Neuronal stem cell (in vitro differentiated cells): ENCODE measurements at regions not wholly inside any gene's neighbourhood (a gene's known extent, or its start where the extent isn't known, plus 50 kb on each side); places are given as distances from the start of the nearest gene placed in this dataset.

Experiments
- DNase-seq: peaks from one replicate; pipeline ENCODE4 v3.0.0-alpha.2; 2013; ENCODE audit warnings: low spot score
- H2AFZ ChIP-seq: one replicate; pipeline ENCODE4 v1.6.1; 2013; ENCODE audit warnings: mild to moderate bottlenecking, low read length, inconsistent platforms
- H2AK5ac ChIP-seq: 2 replicates; pipeline ENCODE4 v1.6.1; 2013; ENCODE audit warnings: low read depth, mild to moderate bottlenecking, inconsistent platforms, low read length, moderate library complexity, mixed read lengths
- H2BK120ac ChIP-seq: 2 replicates; pipeline ENCODE4 v1.6.1; 2013; ENCODE audit warnings: low read depth, mild to moderate bottlenecking, inconsistent platforms, low read length, moderate library complexity, mixed read lengths
- H2BK12ac ChIP-seq: one replicate; pipeline ENCODE4 v1.6.1; 2013; ENCODE audit warnings: low read length, inconsistent platforms
- H2BK15ac ChIP-seq: 2 replicates; pipeline ENCODE4 v1.6.1; 2013; ENCODE audit warnings: mild to moderate bottlenecking, low read length, inconsistent platforms, mixed read lengths
- H2BK5ac ChIP-seq: one replicate; pipeline ENCODE4 v1.6.1; 2013; ENCODE audit warnings: inconsistent platforms, mild to moderate bottlenecking, low read length, moderate library complexity
- H3K14ac ChIP-seq: one replicate; pipeline ENCODE4 v1.6.1; 2013; ENCODE audit warnings: low read length, inconsistent platforms
- H3K18ac ChIP-seq: 2 replicates; pipeline ENCODE4 v1.6.1; 2013; ENCODE audit warnings: low read length, inconsistent platforms
- H3K23ac ChIP-seq: 2 replicates; pipeline ENCODE4 v1.6.1; 2013; ENCODE audit warnings: low read depth, mild to moderate bottlenecking, mixed read lengths, low read length, inconsistent platforms; ENCODE audit not compliant: poor library complexity
- H3K27ac ChIP-seq: replicated peaks from 3 replicates; pipeline ENCODE4 v1.5.1; 2013; ENCODE audit warnings: low read length, inconsistent platforms
- H3K27me3 ChIP-seq, 3 experiments: 2 replicates each; pipeline ENCODE4 v1.6.1; 2013; ENCODE audit warnings: low read length in 3 of 3, mild to moderate bottlenecking in 2 of 3, inconsistent platforms in 1 of 3, low read depth in 1 of 3, mixed read lengths in 1 of 3, moderate library complexity in 1 of 3; ENCODE audit not compliant: control insufficient read depth in 3 of 3, insufficient read depth in 3 of 3
- H3K36me3 ChIP-seq, 2 donors: replicated peaks in 1 of 2; 2 replicates each; pipeline ENCODE4 v1.6.1; 2013; ENCODE audit warnings: low read length in 2 of 2; ENCODE audit not compliant: control insufficient read depth in 2 of 2, insufficient read depth in 2 of 2
- H3K4ac ChIP-seq: 2 replicates; pipeline ENCODE4 v1.6.1; 2013; ENCODE audit warnings: inconsistent platforms, mild to moderate bottlenecking, low read length, moderate library complexity
- H3K4me1 ChIP-seq, 2 donors: 1 replicate in 1 of 2; 2 replicates in 1 of 2; pipeline ENCODE4 v1.6.1; 2013; ENCODE audit warnings: low read length in 2 of 2, low read depth in 1 of 2; ENCODE audit not compliant: control insufficient read depth in 2 of 2, insufficient read depth in 1 of 2
- H3K4me2 ChIP-seq: one replicate; pipeline ENCODE4 v1.6.1; 2013; ENCODE audit warnings: mild to moderate bottlenecking, low read length, inconsistent platforms; ENCODE audit not compliant: insufficient read depth, poor library complexity, severe bottlenecking
- H3K4me3 ChIP-seq, 2 donors: 2 replicates each; pipeline ENCODE4 v1.5.1; 2013; ENCODE audit warnings: low read length in 2 of 2, mild to moderate bottlenecking in 2 of 2, inconsistent platforms in 1 of 2, moderate library complexity in 1 of 2
- H3K79me1 ChIP-seq: one replicate; pipeline ENCODE4 v1.6.1; 2013; ENCODE audit warnings: low read depth, mild to moderate bottlenecking, inconsistent platforms, low read length, moderate library complexity
- H3K9ac ChIP-seq: one replicate; pipeline ENCODE4 v1.6.1; 2013; ENCODE audit warnings: mild to moderate bottlenecking, low read depth, low read length, inconsistent platforms; ENCODE audit not compliant: poor library complexity
- H3K9me3 ChIP-seq, 2 donors: replicated peaks in 1 of 2; 2 replicates each; pipeline versions ENCODE3 to v1.6.1; 2013; ENCODE audit warnings: low read length in 2 of 2, mild to moderate bottlenecking in 2 of 2, inconsistent platforms in 1 of 2, low read depth in 1 of 2, mixed read lengths in 1 of 2, moderate library complexity in 1 of 2; ENCODE audit not compliant: control insufficient read depth in 2 of 2, insufficient read depth in 1 of 2
- H4K8ac ChIP-seq: one replicate; pipeline ENCODE4 v1.6.1; 2013; ENCODE audit warnings: low read depth, mild to moderate bottlenecking, inconsistent platforms, low read length, moderate library complexity
- H4K91ac ChIP-seq: one replicate; pipeline ENCODE4 v1.6.1; 2013; ENCODE audit warnings: low read length, low read depth, mild to moderate bottlenecking, inconsistent platforms; ENCODE audit not compliant: poor library complexity
- WGBS, 2 donors: extraction: QIAGEN DNeasy Blood & Tissue Kit; methylation state at CpG; one replicate each; pipeline ENCODE4 v1.1.7; 2013; ENCODE audit warnings: missing lambda C conversion rate in 2 of 2, mixed read lengths in 1 of 2; ENCODE audit not compliant: insufficient read length in 2 of 2, insufficient replicate concordance in 1 of 2; ENCODE audit errors: extremely low coverage in 2 of 2; 5-methylcytosine and 5-hydroxymethylcytosine counted together

DNA sequence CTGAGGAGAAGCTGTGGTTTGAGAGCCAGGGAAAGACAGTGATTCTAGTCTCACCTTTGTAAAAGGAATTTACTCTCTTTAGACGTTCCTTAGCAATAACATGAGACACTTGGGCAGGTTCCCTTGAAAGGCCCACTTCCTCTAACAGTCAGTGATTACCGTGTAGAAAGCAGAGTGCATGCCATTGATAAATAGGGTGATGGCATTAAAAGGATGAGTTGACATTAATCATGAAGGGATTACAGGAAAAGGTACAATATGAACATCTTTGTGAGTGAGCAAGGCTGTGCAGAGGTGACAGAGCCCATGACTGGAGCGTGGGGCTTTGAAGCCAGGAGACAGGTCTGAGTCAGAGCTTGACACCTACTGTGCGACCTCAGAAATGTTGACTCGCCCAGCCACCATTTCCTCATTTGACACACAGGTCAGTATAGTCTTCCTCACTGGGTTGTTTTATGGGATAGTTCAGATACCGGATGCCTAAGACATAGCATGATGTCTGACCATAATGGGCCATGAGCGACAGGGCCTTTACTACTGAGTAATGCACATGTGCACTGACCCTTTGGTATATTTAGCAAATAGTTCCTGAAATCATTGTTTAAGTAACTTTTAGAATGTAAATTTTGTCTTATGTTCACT lies 341.7 kb upstream of the MTNR1B start:
- Histone ChIP-seq H3K4me2 (no peak overlapping the region), H3K27ac (no peak overlapping the region), H2AK5ac (no peak overlapping the region), H3K36me3 (peaks cover 0 to 19% of the 10 kb centered on the region in 2 donors), H3K9ac (no peak overlapping the region), H2BK120ac (no peak overlapping the region), H2BK5ac (no peak overlapping the region), H3K18ac (no peak overlapping the region), H2BK15ac (no peak overlapping the region), H4K8ac (no peak overlapping the region), H2BK12ac (no peak overlapping the region), H3K23ac (no peak overlapping the region), H3K79me1 (no peaks in the 10 kb centered on the region), H3K9me3 (no peaks in the 10 kb centered on the region), H3K4ac (no peak overlapping the region), H3K4me3 (no peak overlapping the region), H2AFZ (no peak overlapping the region), H3K4me1 (peaks cover 10 to 36% of the 10 kb centered on the region in 2 donors), H3K14ac (no peak overlapping the region), H3K27me3 (no peaks in the 10 kb centered on the region), H4K91ac (no peak overlapping the region)
- DNase-seq: no peak
- no CpG with 5 or more reads among the region's 7 CpGs for WGBS, 2 donors

- no peak overlapping the region for H3K4me2 ChIP-seq
- peaks cover 0 to 23% of the 10 kb centered on the region in 2 donors for H3K36me3 ChIP-seq
- no peak overlapping the region for H3K18ac ChIP-seq
- no peak overlapping the region for H2BK120ac ChIP-seq
- H3K9ac ChIP-seq: no peak overlapping the region
- no peaks in the 10 kb centered on the region for H3K79me1 ChIP-seq
- H3K9me3 ChIP-seq: no peaks in the 10 kb centered on the region
- no peak overlapping the region for H2AK5ac ChIP-seq
- DNase-seq: no peak
- peaks cover 11 to 36% of the 10 kb centered on the region in 2 donors for H3K4me1 ChIP-seq
- no peak overlapping the region for H2BK5ac ChIP-seq
- H2BK12ac ChIP-seq: no peak overlapping the region
- no peak overlapping the region for H3K4me3 ChIP-seq
- no peak overlapping the region for H4K8ac ChIP-seq
- no peak overlapping the region for H2AFZ ChIP-seq
- H3K14ac ChIP-seq: no peak overlapping the region
- H4K91ac ChIP-seq: no peak overlapping the region
- no peak overlapping the region for H3K23ac ChIP-seq
- H3K4ac ChIP-seq: no peak overlapping the region
- no CpG with 5 or more reads among the region's 4 CpGs for WGBS, 2 donors
- H3K27ac ChIP-seq: no peak overlapping the region
- no peaks in the 10 kb centered on the region for H3K27me3 ChIP-seq
- H2BK15ac ChIP-seq: no peak overlapping the region
Observed at GRCh38 chr11:92628401-92629292, 340.8 kb upstream of the MTNR1B start.

- H3K9me3 ChIP-seq: no peaks in the 10 kb centered on the region
- WGBS, 2 donors: no CpG with 5 or more reads among the region's 3 CpGs
- H3K4me3 ChIP-seq: no peak overlapping the region
- no peak overlapping the region for H2AFZ ChIP-seq
- no peak overlapping the region for H3K18ac ChIP-seq
- no peak overlapping the region for H4K91ac ChIP-seq
- H3K27ac ChIP-seq: no peak overlapping the region
- H3K9ac ChIP-seq: no peak overlapping the region
- no peak overlapping the region for H4K8ac ChIP-seq
- H2AK5ac ChIP-seq: no peak overlapping the region
- no peak overlapping the region for H3K4ac ChIP-seq
- H3K4me2 ChIP-seq: no peak overlapping the region
- H2BK5ac ChIP-seq: no peak overlapping the region
- no peak overlapping the region for H3K14ac ChIP-seq
- no peak for DNase-seq
- peaks cover 15 to 38% of the 10 kb centered on the region in 2 donors for H3K4me1 ChIP-seq
- no peak overlapping the region for H2BK12ac ChIP-seq
- peaks cover 0 to 24% of the 10 kb centered on the region in 2 donors for H3K36me3 ChIP-seq
- no peaks in the 10 kb centered on the region for H3K27me3 ChIP-seq
- H2BK15ac ChIP-seq: no peak overlapping the region
- no peak overlapping the region for H3K23ac ChIP-seq
- no peaks in the 10 kb centered on the region for H3K79me1 ChIP-seq
- H2BK120ac ChIP-seq: no peak overlapping the region
Observed at GRCh38 chr11:92632495-92632894, 337.0 kb upstream of the MTNR1B start.

- Histone ChIP-seq H3K9ac (no peak overlapping the region), H3K23ac (no peak overlapping the region), H3K36me3 (peaks cover 0 to 24% of the 10 kb centered on the region in 2 donors), H2BK12ac (no peak overlapping the region), H4K91ac (no peak overlapping the region), H3K4me2 (no peak overlapping the region), H3K4me1 (peaks cover 9 to 33% of the 10 kb centered on the region in 2 donors), H2BK120ac (no peak overlapping the region), H2AK5ac (no peak overlapping the region), H3K9me3 (no peaks in the 10 kb centered on the region), H2BK15ac (no peak overlapping the region), H4K8ac (no peak overlapping the region), H3K27me3 (no peaks in the 10 kb centered on the region), H3K4ac (no peak overlapping the region), H3K18ac (no peak overlapping the region), H3K27ac (no peak overlapping the region), H2BK5ac (no peak overlapping the region), H3K4me3 (no peak overlapping the region), H3K79me1 (no peaks in the 10 kb centered on the region), H3K14ac (no peak overlapping the region), H2AFZ (no peak overlapping the region)
- DNase-seq: no peak
- WGBS, 2 donors: no CpG with 5 or more reads among the region's 1 CpG
Observed at GRCh38 chr11:92633820-92634219, 335.6 kb upstream of the MTNR1B start.
